Activated CD4-positive, alpha-beta T cell treated with anti-CD3 and anti-CD28 coated beads, Interleukin-2, Interleukin-4, amounts not matched to agents 100 ng/mL and 50 ng/mL, durations not matched to agents 16 hours and 8 hours (primary cell): ENCODE measurements at regions not wholly inside any gene's neighbourhood (a gene's known extent, or its start where the extent isn't known, plus 50 kb on each side); places are given as distances from the start of the nearest gene placed in this dataset.

ENCODE experiments used
- DNase-seq: peaks from one replicate; pipeline ENCODE4 v3.0.0-alpha.2; 2020; ENCODE audit warnings: low spot score

DNA sequence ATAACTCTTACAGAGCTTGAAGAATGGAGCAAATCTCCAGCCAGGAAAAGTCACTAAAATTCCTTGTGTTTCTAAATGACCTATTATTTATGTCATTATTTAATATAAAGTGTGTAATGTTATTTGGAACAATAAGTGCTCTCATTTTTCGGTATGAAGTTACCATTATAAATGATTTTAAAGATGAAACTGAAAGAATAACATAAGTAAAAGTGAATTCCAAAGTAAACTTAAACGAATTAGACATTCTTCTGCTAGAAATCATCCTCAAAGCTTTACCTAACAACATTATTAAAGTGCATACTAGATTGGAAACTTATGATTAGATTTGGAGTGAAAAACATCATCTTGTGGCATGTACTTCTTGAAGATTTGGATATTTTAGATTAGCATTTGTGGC lies 897.2 kb upstream of the CDH2 start:
- no peak for DNase-seq

- no peak for DNase-seq
Observed at GRCh38 chr18:29071869-29072268, 894.9 kb upstream of the CDH2 start.

GRCh38 chr18:29063346-29063745 lies 886.4 kb upstream of the CDH2 start:
- DNase-seq: no peak

DNA sequence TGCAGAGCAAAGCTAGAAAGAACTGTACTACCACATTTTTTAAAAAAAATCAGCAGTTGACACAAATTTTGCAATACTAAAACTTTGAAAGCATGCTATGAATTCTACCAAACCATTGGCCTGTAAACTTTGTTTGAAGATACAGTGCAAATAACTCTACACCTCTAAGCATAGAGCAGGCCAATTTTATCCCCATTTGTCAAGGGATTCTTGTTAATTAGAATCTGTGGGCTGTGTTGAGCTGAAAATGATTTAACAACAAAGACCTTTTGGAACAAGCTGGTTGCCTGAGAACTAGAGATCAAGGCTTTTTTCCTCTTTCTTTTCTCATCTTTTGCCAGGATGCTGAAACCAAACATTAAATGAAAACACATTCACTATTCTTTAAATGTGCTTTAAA lies 886.0 kb upstream of the CDH2 start:
- DNase-seq: no peak

GRCh38 chr18:29060349-29060748 lies 883.4 kb upstream of the CDH2 start:
- DNase-seq: no peak

DNA sequence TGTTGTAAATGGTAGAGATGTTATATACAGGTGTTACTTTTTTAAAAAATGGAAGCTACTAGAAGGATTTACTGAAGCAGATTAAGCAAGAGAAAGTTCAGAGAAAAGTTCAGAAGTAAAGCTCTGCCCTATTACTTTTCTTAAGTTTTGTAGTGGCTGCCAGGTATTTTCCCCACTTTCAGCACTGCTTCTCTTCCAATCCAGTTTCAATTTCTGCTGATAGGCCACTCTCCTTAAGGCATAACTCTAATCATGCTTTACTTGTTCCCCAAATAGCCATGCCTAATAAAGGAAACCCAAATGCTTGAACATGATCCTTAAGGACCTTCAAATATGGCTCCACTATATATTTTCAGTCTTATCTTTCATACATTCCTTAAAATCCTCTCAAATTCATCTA lies 880.8 kb upstream of the CDH2 start:
- no peak for DNase-seq

DNA sequence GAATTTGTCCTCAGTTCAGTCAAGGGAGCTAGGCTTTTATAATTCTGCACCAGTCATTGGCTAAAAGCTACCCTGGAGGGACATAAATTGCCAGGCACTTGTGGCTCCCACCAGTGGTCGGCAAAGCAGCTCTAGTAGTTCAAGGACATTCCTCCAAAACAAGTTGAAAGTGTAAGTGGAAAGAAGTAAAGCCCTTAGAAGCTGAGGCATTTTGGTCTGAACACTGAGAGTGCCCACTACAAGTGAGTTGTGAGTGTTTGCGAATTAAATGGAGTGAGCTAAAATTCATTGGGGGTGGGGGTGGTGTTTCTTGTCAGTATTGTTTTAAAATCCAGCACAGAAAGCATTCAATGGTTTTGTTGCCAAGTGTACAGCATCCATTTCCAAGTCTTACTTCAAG lies 879.9 kb upstream of the CDH2 start:
- no peak for DNase-seq

- DNase-seq: no peak
Observed at GRCh38 chr18:29041976-29042375, 865.0 kb upstream of the CDH2 start.

GRCh38 chr18:29034113-29034856 lies 857.4 kb upstream of the CDH2 start:
- DNase-seq: no peak

GRCh38 chr18:29028560-29028959 lies 851.6 kb upstream of the CDH2 start:
- no peak for DNase-seq

DNA sequence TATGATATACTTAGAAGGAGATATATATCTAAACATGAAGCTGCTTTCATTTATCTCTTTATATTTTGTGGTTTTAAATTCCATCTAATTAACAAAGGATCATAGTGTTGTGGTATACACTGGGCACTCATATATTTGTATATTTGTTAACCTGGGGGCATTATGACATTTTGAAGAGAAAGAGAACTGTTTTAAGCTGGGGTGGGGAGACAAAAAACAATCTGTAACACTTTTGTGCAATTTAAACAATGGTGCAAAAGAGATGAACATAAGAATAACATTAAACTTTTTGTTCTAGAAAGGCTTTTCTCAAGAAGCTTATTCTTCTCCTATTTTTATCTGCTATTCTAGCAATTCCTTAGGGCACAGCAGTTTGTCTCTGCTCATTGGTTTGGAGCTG lies 842.0 kb upstream of the CDH2 start:
- no peak for DNase-seq

DNA sequence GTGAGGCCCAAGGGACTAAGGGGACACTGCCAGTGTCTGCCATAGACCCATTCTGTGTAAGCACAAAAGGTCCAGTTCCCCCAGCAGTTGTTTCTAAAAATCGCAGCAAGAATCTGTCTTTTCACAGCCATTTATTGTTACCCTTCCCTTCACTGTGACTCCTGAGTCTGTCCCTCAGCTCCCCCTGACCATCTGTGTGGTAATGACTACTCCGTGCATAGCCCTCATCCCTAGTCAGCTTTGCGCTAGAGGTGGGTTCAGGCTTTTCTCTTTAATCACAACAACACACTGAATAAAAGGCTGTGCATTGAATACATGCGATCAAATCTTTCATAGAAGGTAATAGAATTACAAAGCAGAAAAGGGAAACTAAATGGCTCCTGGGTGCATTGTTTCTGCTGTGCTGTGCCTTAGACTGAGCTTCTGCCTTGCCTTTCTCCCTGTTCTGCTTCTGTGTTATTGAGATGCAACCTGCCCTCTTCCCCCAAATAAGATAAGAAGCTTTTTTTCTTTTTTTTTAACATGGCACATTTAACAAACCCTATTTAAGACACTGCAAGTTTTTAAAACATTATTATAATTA lies 836.0 kb upstream of the CDH2 start:
- DNase-seq: no peak

GRCh38 chr18:29012364-29012763 lies 835.4 kb upstream of the CDH2 start:
- no peak for DNase-seq

- no peak for DNase-seq
Observed at GRCh38 chr18:29009250-29009803, 832.4 kb upstream of the CDH2 start.

DNA sequence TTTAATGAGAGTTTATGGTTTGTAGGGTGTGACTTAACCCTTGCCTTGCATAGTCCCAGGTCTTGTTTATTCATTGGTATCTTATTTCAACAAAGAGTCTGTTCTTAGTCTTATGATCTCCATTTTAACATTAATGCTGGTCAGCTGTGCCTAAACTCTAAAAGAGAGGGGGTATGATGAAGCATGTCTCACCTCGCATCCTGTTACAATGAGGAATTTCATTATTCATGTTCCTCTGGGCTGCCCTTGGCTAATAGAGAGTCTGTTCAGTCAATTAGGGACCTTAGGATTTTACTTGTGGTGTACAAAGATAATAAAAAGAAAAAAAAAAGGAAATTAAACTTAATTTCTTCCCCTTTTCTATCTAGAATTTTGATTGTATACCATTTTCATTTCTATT lies 831.9 kb upstream of the CDH2 start:
- no peak for DNase-seq

GRCh38 chr18:29007986-29008654 lies 831.2 kb upstream of the CDH2 start:
- DNase-seq: no peak

DNA sequence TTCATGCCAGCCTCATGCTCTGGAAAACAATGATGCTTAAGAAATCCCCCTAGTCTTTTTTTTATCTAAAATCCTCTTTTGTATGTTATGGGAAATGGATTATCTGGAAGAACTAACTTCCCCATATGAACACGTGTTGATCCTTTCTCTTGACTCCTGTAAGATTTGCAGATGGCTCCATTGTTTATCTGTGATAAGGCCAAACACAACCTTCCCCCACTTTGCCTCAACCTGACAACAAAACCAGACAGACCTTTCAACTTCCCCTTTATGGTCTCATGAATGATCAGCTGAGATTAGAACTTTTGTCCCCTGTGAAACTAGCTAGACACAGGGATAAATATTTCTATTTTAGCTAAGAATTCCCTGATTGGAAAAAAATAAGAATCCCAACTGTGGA lies 828.0 kb upstream of the CDH2 start:
- no peak for DNase-seq

DNA sequence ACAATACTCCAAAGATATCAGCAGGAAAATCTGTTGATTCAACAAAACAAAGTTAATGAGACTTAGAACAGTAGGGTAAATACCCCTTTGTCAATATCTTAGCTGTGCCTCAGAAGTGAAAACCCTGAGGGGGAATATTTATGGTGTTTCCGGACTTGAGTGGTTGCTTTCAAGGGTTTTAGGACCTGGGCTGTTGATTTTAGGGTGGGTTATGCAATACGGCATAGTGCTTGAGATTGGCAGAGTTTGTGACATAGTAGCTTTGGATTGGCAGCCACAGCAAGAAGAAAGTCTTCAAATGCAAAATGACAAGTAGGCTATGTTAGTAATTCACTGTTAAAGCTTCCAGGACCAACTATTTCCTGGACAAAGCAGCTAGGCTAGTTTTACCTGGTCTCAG lies 826.3 kb upstream of the CDH2 start:
- no peak for DNase-seq

DNA sequence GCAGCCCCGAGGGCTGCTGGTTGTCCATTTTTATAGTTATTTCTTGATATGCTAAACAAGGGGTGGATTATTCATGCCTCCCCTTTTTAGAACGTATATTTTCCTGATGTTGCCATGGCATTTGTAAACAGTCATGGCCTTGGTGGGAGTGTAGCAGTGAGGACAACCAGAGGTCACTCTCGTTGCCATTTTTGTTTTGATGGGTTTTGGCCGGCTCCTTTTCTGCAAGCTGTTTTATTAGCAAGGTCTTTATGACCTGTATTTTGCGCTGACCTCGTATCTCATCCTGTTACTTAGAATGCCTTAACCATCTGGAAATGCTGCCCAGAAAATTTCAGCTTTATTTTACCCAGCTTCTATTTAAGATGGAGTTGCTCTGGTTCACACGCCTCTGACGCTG lies 825.8 kb upstream of the CDH2 start:
- DNase-seq: no peak

DNA sequence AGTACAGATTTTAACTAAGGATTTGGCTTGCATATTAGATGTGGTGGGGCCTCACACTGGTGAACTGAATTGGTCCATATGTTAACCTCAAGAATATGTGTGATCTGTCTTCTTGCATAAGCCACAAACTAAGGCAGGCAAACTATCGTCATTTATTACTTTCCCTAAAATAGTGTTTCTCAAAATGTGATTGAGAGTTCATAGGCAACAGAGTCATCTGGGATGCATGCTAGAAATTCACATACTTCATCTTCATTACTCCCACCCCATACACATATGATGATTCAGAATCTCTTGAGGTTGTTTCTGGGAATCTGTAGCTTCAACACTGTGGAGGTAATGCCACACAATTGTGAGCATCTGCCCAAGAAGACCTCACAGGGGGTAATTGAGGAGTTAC lies 822.8 kb upstream of the CDH2 start:
- DNase-seq: no peak

DNA sequence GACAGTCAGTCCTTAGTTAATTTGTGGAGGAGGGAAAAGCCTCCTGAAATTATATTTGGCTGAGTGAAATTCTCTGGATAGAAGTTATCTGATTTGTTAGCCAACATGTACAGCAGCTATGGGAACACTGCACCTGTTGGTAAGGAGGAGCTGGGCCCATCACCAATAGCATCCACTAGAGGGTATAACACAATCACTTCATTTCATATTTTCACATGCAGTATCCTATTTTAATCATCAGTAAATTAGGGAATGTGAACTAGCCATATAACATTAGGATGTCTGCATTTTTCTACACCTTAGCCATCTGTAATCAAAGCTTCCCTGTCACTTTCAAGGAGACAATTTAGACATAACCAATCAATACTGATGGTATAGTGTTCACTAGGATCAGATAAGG lies 818.4 kb upstream of the CDH2 start:
- DNase-seq: no peak

DNA sequence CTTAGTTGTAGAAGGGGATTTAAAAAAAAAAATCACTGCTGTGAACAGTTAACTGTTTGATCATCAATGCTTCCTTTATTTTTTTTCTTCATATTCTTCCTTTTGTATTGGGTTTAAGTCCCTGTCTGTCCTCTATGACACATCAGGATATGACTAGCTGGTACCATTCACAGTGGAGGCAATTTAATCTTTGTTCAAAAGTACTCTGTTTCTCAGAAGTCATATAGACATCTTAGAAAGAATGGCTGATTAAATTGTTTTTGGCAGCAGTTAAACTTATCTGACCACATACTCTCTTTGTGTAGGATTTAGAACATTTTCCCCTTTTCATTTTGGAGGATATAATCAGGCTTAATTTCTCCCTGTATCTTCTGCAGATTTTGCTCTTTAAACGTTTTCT lies 807.8 kb upstream of the CDH2 start:
- no peak for DNase-seq

GRCh38 chr18:28974504-28974903 lies 797.6 kb upstream of the CDH2 start:
- no peak for DNase-seq
